Embryonic facial prominence (tissue), 1 donor: ENCODE measurements at regions not wholly inside any gene's neighbourhood (a gene's known extent, or its start where the extent isn't known, plus 50 kb on each side); places are given as distances from the start of the nearest gene placed in this dataset.
"Not testable (repeated sequence)": the region's sequence is repeated elsewhere in the genome, so short reads cannot be mapped to it uniquely, and the experiment has no call there.

Experiments used
- DNase-seq: peaks from one replicate; pipeline ENCODE4 v3.0.0-alpha.2; 2016; ENCODE audit errors: extremely low spot score

- no peak for DNase-seq
These were observed 227.4 kb upstream of the AZI2 start for GRCh38 chr3:28575746-28576613.

- DNase-seq, result no peak
These were observed 228.1 kb upstream of the AZI2 start for GRCh38 chr3:28576614-28577200.

- no peak for DNase-seq
These were observed 229.4 kb upstream of the AZI2 start for GRCh38 chr3:28577941-28578500.

GRCh38 chr3:28586325-28586724 is 237.7 kb upstream of the AZI2 start:
- no peak for DNase-seq

- DNase-seq, result no peak
These were observed 239.1 kb upstream of the AZI2 start for GRCh38 chr3:28587723-28588122.

- DNase-seq, result no peak
These were observed 241.6 kb upstream of the AZI2 start for GRCh38 chr3:28590216-28590615.

- DNase-seq, result no peak
These were observed 242.2 kb upstream of the AZI2 start for GRCh38 chr3:28590860-28591259.

- no peak for DNase-seq
These were observed 246.7 kb upstream of the AZI2 start for GRCh38 chr3:28595372-28595771.

GRCh38 chr3:28597452-28597851 is 248.8 kb upstream of the AZI2 start:
- no peak for DNase-seq

GRCh38 chr3:28598165-28598564 is 249.5 kb upstream of the AZI2 start:
- DNase-seq, result no peak

- no peak for DNase-seq
These were observed 252.7 kb upstream of the AZI2 start for GRCh38 chr3:28601291-28601690.

- no peak for DNase-seq
These were observed 257.7 kb upstream of the AZI2 start for GRCh38 chr3:28606283-28606682.

GRCh38 chr3:28612232-28612631 is 263.6 kb upstream of the AZI2 start:
- DNase-seq, result no peak

GRCh38 chr3:28613511-28614106 is 265.0 kb upstream of the AZI2 start:
- DNase-seq, result no peak

- DNase-seq, result no peak
These were observed 266.4 kb upstream of the AZI2 start for GRCh38 chr3:28615071-28615470.

GRCh38 chr3:28615971-28616370 is 267.3 kb upstream of the AZI2 start:
- no peak for DNase-seq

- no peak for DNase-seq
These were observed 269.2 kb upstream of the AZI2 start for GRCh38 chr3:28617821-28618220.

GRCh38 chr3:28623106-28623505 is 274.5 kb upstream of the AZI2 start:
- DNase-seq, result no peak

GRCh38 chr3:28624084-28624483 is 275.5 kb upstream of the AZI2 start:
- DNase-seq, result no peak

- not testable (repeated sequence) for DNase-seq
These were observed 279.2 kb upstream of the AZI2 start for GRCh38 chr3:28627843-28628242.

GRCh38 chr3:28634019-28634418 is 285.4 kb upstream of the AZI2 start:
- DNase-seq, result no peak

GRCh38 chr3:28637742-28638141 is 289.1 kb upstream of the AZI2 start:
- no peak for DNase-seq

- DNase-seq, result no peak
These were observed 296.5 kb upstream of the AZI2 start for GRCh38 chr3:28645149-28645548.
